ENCODE measurements at regions not wholly inside any gene's neighbourhood (a gene's known extent, or its start where the extent isn't known, plus 50 kb on each side); places are given as distances from the start of the nearest gene placed in this dataset.

- Histone ChIP-seq H3K27me3 (ENCODE audit: insufficient read depth, low read length) (no peaks in the 10 kb centered on the region), H2BK120ac (ENCODE audit: low read depth, low read length, poor library complexity, severe bottlenecking) (no peak overlapping the region), H4K5ac (ENCODE audit: insufficient read length, low read depth, low read length) (no peak overlapping the region), H2AK5ac (ENCODE audit: insufficient read length, low read length) (no peak overlapping the region), H4K8ac (replicated peaks; ENCODE audit: insufficient read length, low read depth, low read length) (no peak overlapping the region), H4K91ac (ENCODE audit: insufficient read length, low read depth, low read length) (no peak overlapping the region), H3K9ac (ENCODE audit: extremely low read depth, insufficient read length, low read length) (no peak overlapping the region), H2BK15ac (ENCODE audit: low read depth, low read length) (no peak overlapping the region), H3K18ac (ENCODE audit: insufficient read length, low read depth, low read length) (no peak overlapping the region), H4K20me1 (ENCODE audit: control insufficient read depth, insufficient read depth, insufficient read length) (no peaks in the 10 kb centered on the region), H3K23me2 (ENCODE audit: insufficient read length, low read depth, low read length, poor library complexity, severe bottlenecking) (no peaks in the 10 kb centered on the region), H2AFZ (ENCODE audit: low read length) (no peak overlapping the region), H3K56ac (ENCODE audit: insufficient read length, low read depth, low read length) (no peak overlapping the region), H3K9me3 (ENCODE audit: control insufficient read depth, low read depth, low read length) (no peaks in the 10 kb centered on the region), H3K79me2 (ENCODE audit: insufficient read depth, low read length) (no peaks in the 10 kb centered on the region), H3T11ph (ENCODE audit: low read length) (no peak overlapping the region), H3K23ac (ENCODE audit: insufficient read length, low read depth, low read length) (no peak overlapping the region), H3K4me1 (ENCODE audit: insufficient read depth, low read length) (no peaks in the 10 kb centered on the region), H2BK20ac (ENCODE audit: low read depth, low read length, poor library complexity, severe bottlenecking) (no peak overlapping the region), H2BK12ac (ENCODE audit: insufficient read length, low read depth, low read length) (no peak overlapping the region), H3K4me2 (ENCODE audit: insufficient read depth, insufficient read length, low read length) (no peak overlapping the region), H3K79me1 (ENCODE audit: insufficient read depth, low read depth, low read length, poor library complexity, severe bottlenecking) (no peaks in the 10 kb centered on the region), H3K4ac (ENCODE audit: low read depth, low read length) (no peak overlapping the region), H3K27ac (ENCODE audit: insufficient read length, low read depth, low read length) (no peak overlapping the region), H2BK5ac (ENCODE audit: insufficient read length, low read length) (no peak overlapping the region), H3K14ac (ENCODE audit: insufficient read depth, low read length) (no peak overlapping the region)
- peaks cover 0 to 2% (median 0%) of the 10 kb centered on the region in 3 experiments; a peak in 2 of 7 replicates for H3K36me3 Mint-ChIP-seq (ENCODE audit: insufficient read depth in 1 of 3, low read depth in 3 of 3)
- H3K27ac Mint-ChIP-seq: peak overlapping the region in 1 of 3 experiments; percentile 52; a peak in 1 of 7 replicates
- no peak for DNase-seq
- H3K4me1 Mint-ChIP-seq: peaks cover 3 to 9% of the 10 kb centered on the region in 2 experiments; a peak in 2 of 4 replicates
- peaks cover 3 to 5% of the 10 kb centered on the region in 2 experiments; a peak in 4 of 5 replicates for H3K9me3 Mint-ChIP-seq
- no peak overlapping the region for H3K4me3 Mint-ChIP-seq
- no peaks in the 10 kb centered on the region; the same call in 1 of the 2 replicates for H3K27me3 Mint-ChIP-seq (ENCODE audit: low read depth)
- no CpG with 5 or more reads among the region's 6 CpGs for WGBS (ENCODE audit: extremely low coverage, insufficient read length, low lambda C conversion rate)
- no peak for TF ChIP-seq CTCF (conservative IDR thresholded peaks at IDR 0.05)
These were observed 85.6 kb upstream of the KDM7A start for GRCh38 chr7:140262242-140262903.

Measured in H9 (cell line).